ENCODE measurements at regions not wholly inside any gene's neighbourhood (a gene's known extent, or its start where the extent isn't known, plus 50 kb on each side); places are given as distances from the start of the nearest gene placed in this dataset.

GRCh38 chr4:83828601-83829000 lies 292.7 kb downstream of the GPAT3 start:
- Histone ChIP-seq H3K4me1 (replicated peaks in 1 of 2; ENCODE audit: control insufficient read depth in 2 of 2, insufficient read depth in 2 of 2, low read length in 2 of 2) (no peaks in the 10 kb centered on the region; a peak in 1 of 5 replicates), H4K20me1 (replicated peaks; ENCODE audit: control insufficient read depth, insufficient read depth, low read length) (no peaks in the 10 kb centered on the region), H3K79me2 (ENCODE audit: control insufficient read depth, insufficient read depth, low read length) (no peaks in the 10 kb centered on the region), H3K27ac (ENCODE audit: extremely low read depth, low read depth, low read length) (no peak overlapping the region), H3K27me3 (ENCODE audit: control insufficient read depth in 2 of 2, insufficient read depth in 2 of 2, low read length in 2 of 2) (no peaks in the 10 kb centered on the region), H3K4me2 (ENCODE audit: insufficient read depth, low read length) (no peak overlapping the region), H3K36me3 (ENCODE audit: control insufficient read depth, insufficient read depth, low read length) (no peaks in the 10 kb centered on the region), H3K9me3 (replicated peaks; ENCODE audit: control insufficient read depth, insufficient read depth, low read depth, low read length) (no peaks in the 10 kb centered on the region), H3K9ac (ENCODE audit: insufficient read depth in 1 of 2, low read depth in 2 of 2, low read length in 2 of 2) (no peak overlapping the region), H2AFZ (ENCODE audit: low read depth, low read length) (no peak overlapping the region), H3K4me3 (no peak overlapping the region), H3K9me1 (ENCODE audit: control insufficient read depth, insufficient read depth, low read length) (no peaks in the 10 kb centered on the region)
- BruUV-seq (replicated peaks), result no TSS peak
- ChIA-PET POLR2A (no interaction called here), CTCF (ENCODE audit: low intra/inter-chr PET ratio) (no interaction called here)
- WGBS (ENCODE audit: insufficient coverage, low coverage, missing lambda C conversion rate), result 0% methylated on average over 2 of the region's 2 CpGs
- FAIRE-seq (no peak), DNase-seq (ENCODE audit: extremely low read depth in 1 of 4, low spot score in 3 of 4) (no peak), ATAC-seq (no peak)
- intact Hi-C loops (cut with micrococcal nuclease) (no loop called here), in situ Hi-C loops (cut with MboI) (no loop called here)
- TF ChIP-seq ERF (CRISPR knock-in tag; IDR thresholded peaks at IDR 0.05) (no peak), E2F5 (CRISPR knock-in tag; IDR thresholded peaks at IDR 0.05) (no peak), PRMT5 (CRISPR knock-in tag; IDR thresholded peaks at IDR 0.05) (no peak), SMARCA4 (IDR thresholded peaks at IDR 0.05) (no peak), GATAD2B (IDR thresholded peaks at IDR 0.05; ENCODE audit: borderline replicate concordance) (no peak), MAFG (tag; conservative IDR thresholded peaks at IDR 0.05) (no peak), JUN (IDR thresholded peaks at IDR 0.05; ENCODE audit: borderline replicate concordance, low read depth, low read length) (no peak), JUN (CRISPR knock-in tag; IDR thresholded peaks at IDR 0.05; ENCODE audit: borderline replicate concordance) (no peak), FOSL1 (tag; conservative IDR thresholded peaks at IDR 0.05) (no peak), NBN (IDR thresholded peaks at IDR 0.05; ENCODE audit: low read depth) (no peak), TEAD4 (IDR thresholded peaks at IDR 0.05; ENCODE audit: low read length) (no peak), TEAD4 (CRISPR knock-in tag; IDR thresholded peaks at IDR 0.05; ENCODE audit: borderline replicate concordance) (no peak), TOE1 (IDR thresholded peaks at IDR 0.05; ENCODE audit: borderline replicate concordance) (no peak), TOE1 (CRISPR knock-in tag; IDR thresholded peaks at IDR 0.05; ENCODE audit: borderline replicate concordance, low read depth) (no peak), IRF1 (CRISPR knock-in tag; IDR thresholded peaks at IDR 0.05; ENCODE audit: borderline replicate concordance) (no peak), E2F3 (CRISPR knock-in tag; IDR thresholded peaks at IDR 0.05) (no peak), ZNF354B (CRISPR knock-in tag; IDR thresholded peaks at IDR 0.05) (no peak), ZNF75A (CRISPR knock-in tag; IDR thresholded peaks at IDR 0.05) (no peak)

Data from K562 (cell line).